Liver (tissue), 8 donors: ENCODE measurements at regions not wholly inside any gene's neighbourhood (a gene's known extent, or its start where the extent isn't known, plus 50 kb on each side); places are given as distances from the start of the nearest gene placed in this dataset.

Experiments used
- DNase-seq: peaks from one replicate; pipeline ENCODE4 v3.0.0-alpha.2; 2017; ENCODE audit warnings: low spot score
- H3K27ac ChIP-seq, 2 donors: one replicate each; pipeline ENCODE4 v1.7.0; 2013; ENCODE audit warnings: inconsistent platforms in 2 of 2, low read length in 2 of 2, control low read depth in 1 of 2, low read depth in 1 of 2, mild to moderate bottlenecking in 1 of 2
- H3K27me3 ChIP-seq, 4 donors: one replicate each; pipeline versions ENCODE4 v1.6.1 to v1.7.0; 2013; ENCODE audit warnings: low read length in 3 of 4, inconsistent platforms in 1 of 4, mild to moderate bottlenecking in 1 of 4, moderate library complexity in 1 of 4; ENCODE audit not compliant: control insufficient read depth in 4 of 4, insufficient read depth in 4 of 4
- H3K36me3 ChIP-seq, 4 donors: one replicate each; pipeline versions ENCODE4 v1.6.1 to v1.7.0; 2013; ENCODE audit warnings: low read length in 3 of 4, mild to moderate bottlenecking in 3 of 4, low read depth in 1 of 4, moderate library complexity in 1 of 4; ENCODE audit not compliant: control insufficient read depth in 4 of 4, insufficient read depth in 3 of 4
- H3K4me1 ChIP-seq, 4 donors: one replicate each; pipeline versions ENCODE4 v1.6.1 to v1.7.0; 2013; ENCODE audit warnings: low read length in 3 of 4, mild to moderate bottlenecking in 3 of 4, moderate library complexity in 1 of 4; ENCODE audit not compliant: control insufficient read depth in 4 of 4, insufficient read depth in 4 of 4
- H3K4me3 ChIP-seq, 3 donors: one replicate each; pipeline versions ENCODE4 v1.6.1 to v1.7.0; 2013; ENCODE audit warnings: low read length in 3 of 3, control low read depth in 1 of 3, low read depth in 1 of 3, mild to moderate bottlenecking in 1 of 3
- H3K9ac ChIP-seq, 2 donors: one replicate each; pipeline ENCODE4 v1.7.0; 2013; ENCODE audit warnings: low read length in 2 of 2, mild to moderate bottlenecking in 2 of 2, moderate library complexity in 2 of 2, control low read depth in 1 of 2, low read depth in 1 of 2
- H3K9me3 ChIP-seq, 4 donors: one replicate each; pipeline versions ENCODE4 v1.6.1 to v1.7.0; 2013; ENCODE audit warnings: low read length in 3 of 4; ENCODE audit not compliant: control insufficient read depth in 4 of 4
- EGR1 ChIP-seq, 2 donors: IDR thresholded peaks; 2 replicates each; pipeline ENCODE4 v1.6.1; 2016 to 2018; ENCODE audit warnings: antibody characterized with exemption in 2 of 2, low read depth in 2 of 2
- FOXA1 ChIP-seq: IDR thresholded peaks from 2 replicates; pipeline ENCODE4 v1.6.1; 2016; ENCODE audit warnings: antibody characterized with exemption
- FOXA2 ChIP-seq: IDR thresholded peaks from 2 replicates; pipeline ENCODE4 v1.6.1; 2016; ENCODE audit warnings: antibody characterized with exemption
- GABPA ChIP-seq, 2 donors: IDR thresholded peaks in 1 of 2; conservative IDR thresholded peaks in 1 of 2; 2 replicates each; pipeline ENCODE4 v1.6.1; 2016; ENCODE audit warnings: antibody characterized with exemption in 2 of 2, mild to moderate bottlenecking in 1 of 2, moderate library complexity in 1 of 2
- HNF4A ChIP-seq, 2 donors: conservative IDR thresholded peaks; 2 replicates each; pipeline ENCODE4 v1.6.1; 2016; ENCODE audit warnings: antibody characterized with exemption in 2 of 2, mild to moderate bottlenecking in 2 of 2
- HNF4G ChIP-seq: IDR thresholded peaks from 2 replicates; pipeline ENCODE4 v1.6.1; 2016; ENCODE audit warnings: antibody characterized with exemption
- JUND ChIP-seq, 2 donors: IDR thresholded peaks; 2 replicates each; pipeline ENCODE4 v1.6.1; 2016; ENCODE audit warnings: antibody characterized with exemption in 2 of 2
- NR2F2 ChIP-seq: IDR thresholded peaks from 2 replicates; pipeline ENCODE4 v1.6.1; 2016; ENCODE audit warnings: antibody characterized with exemption
- RAD21 ChIP-seq, 2 donors: IDR thresholded peaks; 2 replicates each; pipeline ENCODE4 v1.6.1; 2016; ENCODE audit warnings: antibody characterized with exemption in 2 of 2, mild to moderate bottlenecking in 2 of 2
- RXRA ChIP-seq, 2 donors: IDR thresholded peaks; 2 replicates each; pipeline ENCODE4 v1.6.1; 2017 to 2018; ENCODE audit warnings: antibody characterized with exemption in 2 of 2, mild to moderate bottlenecking in 1 of 2
- SP1 ChIP-seq: IDR thresholded peaks from 2 replicates; pipeline ENCODE4 v1.6.1; 2018; ENCODE audit warnings: antibody characterized with exemption, mild to moderate bottlenecking
- TAF1 ChIP-seq: conservative IDR thresholded peaks from 2 replicates; pipeline ENCODE4 v1.6.1; 2016; ENCODE audit warnings: antibody characterized with exemption, mild to moderate bottlenecking
- YY1 ChIP-seq: IDR thresholded peaks from 2 replicates; pipeline ENCODE4 v1.6.1; 2016; ENCODE audit warnings: antibody characterized with exemption, mild to moderate bottlenecking
- WGBS: extraction: QIAGEN DNeasy Blood & Tissue Kit; methylation state at CpG from one replicate; pipeline ENCODE4 v1.1.7; 2013; 5-methylcytosine and 5-hydroxymethylcytosine counted together
- TF ChIP-seq, protein P1 (sequence below): IDR thresholded peaks from 2 replicates; pipeline ENCODE4 v1.6.1; 2016; ENCODE audit warnings: antibody characterized with exemption
- TF ChIP-seq, protein P2 (sequence below): IDR thresholded peaks from 2 replicates; pipeline ENCODE4 v1.6.1; 2016; ENCODE audit warnings: antibody characterized with exemption, mild to moderate bottlenecking
- TF ChIP-seq, protein P3 (sequence below): fragments of 150-350 bp; IDR thresholded peaks from 2 replicates; pipeline ENCODE4 v1.5.1; 2017; ENCODE audit warnings: improper control_type of control experiment, low read depth, low read length; ENCODE audit not compliant: missing input control
- TF ChIP-seq, protein P4 (sequence below): IDR thresholded peaks from 2 replicates; pipeline ENCODE4 v1.6.1; 2016; ENCODE audit warnings: antibody characterized with exemption
- TF ChIP-seq, protein P5 (sequence below): IDR thresholded peaks from 2 replicates; pipeline ENCODE4 v1.6.1; 2016; ENCODE audit warnings: antibody characterized with exemption
- donor health status: healthy.
- donor health status: healthy.
- donor health status: healthy.
- donor health status: healthy.
- donor health status: healthy.

DNA sequence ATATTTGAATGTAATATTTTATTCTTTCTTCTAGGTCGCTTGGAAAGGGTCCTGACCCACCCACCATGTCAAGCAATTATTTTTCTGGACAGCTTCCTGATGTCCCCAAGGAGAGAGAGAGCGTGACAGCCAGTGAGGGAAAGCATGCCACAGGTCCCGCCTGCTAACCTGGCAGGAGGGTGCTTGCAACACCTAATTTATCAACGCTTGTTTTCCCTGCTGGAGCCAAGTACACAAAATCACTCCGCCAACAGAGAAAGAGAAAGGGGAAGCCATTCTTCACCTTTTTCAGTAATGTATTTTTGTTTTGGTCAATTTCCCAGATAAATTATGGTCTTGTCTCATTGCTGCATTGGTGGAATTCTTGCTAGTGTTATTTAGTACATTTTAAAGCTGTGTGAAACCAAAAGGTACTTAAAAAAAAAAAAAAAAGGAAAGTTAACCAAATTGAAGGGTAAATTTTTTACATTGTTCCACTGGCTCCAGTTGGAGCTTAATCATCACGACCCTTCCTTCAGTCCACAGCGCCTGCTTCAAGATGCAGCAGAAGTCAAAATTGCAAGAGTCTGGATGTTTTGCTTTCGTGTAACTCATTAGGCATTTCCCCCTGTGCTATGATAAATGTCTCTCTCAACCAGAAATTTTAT, 88.5 kb upstream of the COPS8 start:
- H3K9ac ChIP-seq = no peak overlapping the region
- H3K4me3 ChIP-seq = no peak overlapping the region
- H3K36me3 ChIP-seq = no peaks in the 10 kb centered on the region
- TF ChIP-seq YY1 = peak; percentile 27
- TF ChIP-seq HNF4A (conservative IDR thresholded peaks at IDR 0.05) = peak in 1 of 2 donors; percentile 7
- TF ChIP-seq, protein P1, sequence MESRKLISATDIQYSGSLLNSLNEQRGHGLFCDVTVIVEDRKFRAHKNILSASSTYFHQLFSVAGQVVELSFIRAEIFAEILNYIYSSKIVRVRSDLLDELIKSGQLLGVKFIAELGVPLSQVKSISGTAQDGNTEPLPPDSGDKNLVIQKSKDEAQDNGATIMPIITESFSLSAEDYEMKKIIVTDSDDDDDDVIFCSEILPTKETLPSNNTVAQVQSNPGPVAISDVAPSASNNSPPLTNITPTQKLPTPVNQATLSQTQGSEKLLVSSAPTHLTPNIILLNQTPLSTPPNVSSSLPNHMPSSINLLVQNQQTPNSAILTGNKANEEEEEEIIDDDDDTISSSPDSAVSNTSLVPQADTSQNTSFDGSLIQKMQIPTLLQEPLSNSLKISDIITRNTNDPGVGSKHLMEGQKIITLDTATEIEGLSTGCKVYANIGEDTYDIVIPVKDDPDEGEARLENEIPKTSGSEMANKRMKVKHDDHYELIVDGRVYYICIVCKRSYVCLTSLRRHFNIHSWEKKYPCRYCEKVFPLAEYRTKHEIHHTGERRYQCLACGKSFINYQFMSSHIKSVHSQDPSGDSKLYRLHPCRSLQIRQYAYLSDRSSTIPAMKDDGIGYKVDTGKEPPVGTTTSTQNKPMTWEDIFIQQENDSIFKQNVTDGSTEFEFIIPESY = no peak
- TF ChIP-seq RXRA (IDR thresholded peaks at IDR 0.05) = peak in 1 of 2 donors; percentile 27
- H3K27me3 ChIP-seq = peaks cover 0 to 2% (median 0%) of the 10 kb centered on the region in 4 donors
- 60% methylated on average over 8 of the region's 8 CpGs for WGBS
- no peak overlapping the region for H3K27ac ChIP-seq
- no peaks in the 10 kb centered on the region for H3K9me3 ChIP-seq
- H3K4me1 ChIP-seq = no peaks in the 10 kb centered on the region
- no peak for DNase-seq

DNA sequence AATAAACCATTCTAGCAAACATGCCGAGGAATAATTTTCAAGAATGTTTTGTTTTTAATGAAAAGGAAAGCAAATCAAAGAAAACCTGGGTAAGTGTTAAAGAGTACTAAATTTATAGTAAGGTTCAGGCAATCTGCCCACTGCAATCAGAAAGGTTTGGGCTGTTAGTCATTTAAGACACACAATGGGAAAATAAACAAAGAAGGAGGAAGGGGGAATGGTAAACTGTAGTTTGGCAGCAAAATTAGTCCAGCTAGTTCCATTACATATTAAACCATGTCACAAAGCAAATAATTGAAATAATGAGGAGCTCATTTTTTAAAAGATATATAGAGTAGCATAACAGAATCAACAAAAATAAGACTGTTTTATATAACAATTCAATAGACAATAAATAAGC, 87.5 kb upstream of the COPS8 start:
- WGBS = 51% methylated on average over 1 of the region's 1 CpG
- no peaks in the 10 kb centered on the region for H3K4me1 ChIP-seq
- no peaks in the 10 kb centered on the region for H3K9me3 ChIP-seq
- DNase-seq = no peak
- no peak overlapping the region for H3K27ac ChIP-seq
- no peaks in the 10 kb centered on the region for H3K36me3 ChIP-seq
- TF ChIP-seq RXRA (IDR thresholded peaks at IDR 0.05) (peak in 1 of 2 donors; percentile 42), NR2F2 (no peak), HNF4A (conservative IDR thresholded peaks at IDR 0.05) (peak in 1 of 2 donors; percentile 35), HNF4G (no peak), RAD21 (IDR thresholded peaks at IDR 0.05) (no peak), EGR1 (IDR thresholded peaks at IDR 0.05; ENCODE audit: low read depth in 2 of 2) (peak in 1 of 2 donors; percentile 29), SP1 (no peak), FOXA2 (peak; percentile 51), GABPA (IDR thresholded peaks at IDR 0.05 in 1 of 2, conservative IDR thresholded peaks at IDR 0.05 in 1 of 2) (no peak), JUND (IDR thresholded peaks at IDR 0.05) (no peak), TAF1 (no peak), FOXA1 (no peak), YY1 (no peak)
- TF ChIP-seq, protein P2, sequence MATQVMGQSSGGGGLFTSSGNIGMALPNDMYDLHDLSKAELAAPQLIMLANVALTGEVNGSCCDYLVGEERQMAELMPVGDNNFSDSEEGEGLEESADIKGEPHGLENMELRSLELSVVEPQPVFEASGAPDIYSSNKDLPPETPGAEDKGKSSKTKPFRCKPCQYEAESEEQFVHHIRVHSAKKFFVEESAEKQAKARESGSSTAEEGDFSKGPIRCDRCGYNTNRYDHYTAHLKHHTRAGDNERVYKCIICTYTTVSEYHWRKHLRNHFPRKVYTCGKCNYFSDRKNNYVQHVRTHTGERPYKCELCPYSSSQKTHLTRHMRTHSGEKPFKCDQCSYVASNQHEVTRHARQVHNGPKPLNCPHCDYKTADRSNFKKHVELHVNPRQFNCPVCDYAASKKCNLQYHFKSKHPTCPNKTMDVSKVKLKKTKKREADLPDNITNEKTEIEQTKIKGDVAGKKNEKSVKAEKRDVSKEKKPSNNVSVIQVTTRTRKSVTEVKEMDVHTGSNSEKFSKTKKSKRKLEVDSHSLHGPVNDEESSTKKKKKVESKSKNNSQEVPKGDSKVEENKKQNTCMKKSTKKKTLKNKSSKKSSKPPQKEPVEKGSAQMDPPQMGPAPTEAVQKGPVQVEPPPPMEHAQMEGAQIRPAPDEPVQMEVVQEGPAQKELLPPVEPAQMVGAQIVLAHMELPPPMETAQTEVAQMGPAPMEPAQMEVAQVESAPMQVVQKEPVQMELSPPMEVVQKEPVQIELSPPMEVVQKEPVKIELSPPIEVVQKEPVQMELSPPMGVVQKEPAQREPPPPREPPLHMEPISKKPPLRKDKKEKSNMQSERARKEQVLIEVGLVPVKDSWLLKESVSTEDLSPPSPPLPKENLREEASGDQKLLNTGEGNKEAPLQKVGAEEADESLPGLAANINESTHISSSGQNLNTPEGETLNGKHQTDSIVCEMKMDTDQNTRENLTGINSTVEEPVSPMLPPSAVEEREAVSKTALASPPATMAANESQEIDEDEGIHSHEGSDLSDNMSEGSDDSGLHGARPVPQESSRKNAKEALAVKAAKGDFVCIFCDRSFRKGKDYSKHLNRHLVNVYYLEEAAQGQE = no peak
- TF ChIP-seq, protein P1 = no peak
- TF ChIP-seq, protein P3, sequence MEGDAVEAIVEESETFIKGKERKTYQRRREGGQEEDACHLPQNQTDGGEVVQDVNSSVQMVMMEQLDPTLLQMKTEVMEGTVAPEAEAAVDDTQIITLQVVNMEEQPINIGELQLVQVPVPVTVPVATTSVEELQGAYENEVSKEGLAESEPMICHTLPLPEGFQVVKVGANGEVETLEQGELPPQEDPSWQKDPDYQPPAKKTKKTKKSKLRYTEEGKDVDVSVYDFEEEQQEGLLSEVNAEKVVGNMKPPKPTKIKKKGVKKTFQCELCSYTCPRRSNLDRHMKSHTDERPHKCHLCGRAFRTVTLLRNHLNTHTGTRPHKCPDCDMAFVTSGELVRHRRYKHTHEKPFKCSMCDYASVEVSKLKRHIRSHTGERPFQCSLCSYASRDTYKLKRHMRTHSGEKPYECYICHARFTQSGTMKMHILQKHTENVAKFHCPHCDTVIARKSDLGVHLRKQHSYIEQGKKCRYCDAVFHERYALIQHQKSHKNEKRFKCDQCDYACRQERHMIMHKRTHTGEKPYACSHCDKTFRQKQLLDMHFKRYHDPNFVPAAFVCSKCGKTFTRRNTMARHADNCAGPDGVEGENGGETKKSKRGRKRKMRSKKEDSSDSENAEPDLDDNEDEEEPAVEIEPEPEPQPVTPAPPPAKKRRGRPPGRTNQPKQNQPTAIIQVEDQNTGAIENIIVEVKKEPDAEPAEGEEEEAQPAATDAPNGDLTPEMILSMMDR = no peak
- TF ChIP-seq, protein P4, sequence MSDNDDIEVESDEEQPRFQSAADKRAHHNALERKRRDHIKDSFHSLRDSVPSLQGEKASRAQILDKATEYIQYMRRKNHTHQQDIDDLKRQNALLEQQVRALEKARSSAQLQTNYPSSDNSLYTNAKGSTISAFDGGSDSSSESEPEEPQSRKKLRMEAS = no peak
- TF ChIP-seq, protein P5, sequence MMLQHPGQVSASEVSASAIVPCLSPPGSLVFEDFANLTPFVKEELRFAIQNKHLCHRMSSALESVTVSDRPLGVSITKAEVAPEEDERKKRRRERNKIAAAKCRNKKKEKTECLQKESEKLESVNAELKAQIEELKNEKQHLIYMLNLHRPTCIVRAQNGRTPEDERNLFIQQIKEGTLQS = no peak
- H3K4me3 ChIP-seq = no peak overlapping the region
- H3K27me3 ChIP-seq = peaks cover 0 to 2% (median 0%) of the 10 kb centered on the region in 4 donors
- no peak overlapping the region for H3K9ac ChIP-seq
